OCI-M1 (cell line): ENCODE measurements at regions not wholly inside any gene's neighbourhood (a gene's known extent, or its start where the extent isn't known, plus 50 kb on each side); places are given as distances from the start of the nearest gene placed in this dataset.

Experiments used
- DNase-seq: peaks from one replicate; lab custom pipeline; 2025; lab: John Stamatoyannopoulos, UW

- DNase-seq = no peak
These were observed 128.4 kb upstream of the RAB11FIP2 start for GRCh38 chr10:118175148-118175547.

GRCh38 chr10:118173296-118173695 lies 126.6 kb upstream of the RAB11FIP2 start:
- no peak for DNase-seq

GRCh38 chr10:118171861-118172260 lies 125.1 kb upstream of the RAB11FIP2 start:
- no peak for DNase-seq

DNA sequence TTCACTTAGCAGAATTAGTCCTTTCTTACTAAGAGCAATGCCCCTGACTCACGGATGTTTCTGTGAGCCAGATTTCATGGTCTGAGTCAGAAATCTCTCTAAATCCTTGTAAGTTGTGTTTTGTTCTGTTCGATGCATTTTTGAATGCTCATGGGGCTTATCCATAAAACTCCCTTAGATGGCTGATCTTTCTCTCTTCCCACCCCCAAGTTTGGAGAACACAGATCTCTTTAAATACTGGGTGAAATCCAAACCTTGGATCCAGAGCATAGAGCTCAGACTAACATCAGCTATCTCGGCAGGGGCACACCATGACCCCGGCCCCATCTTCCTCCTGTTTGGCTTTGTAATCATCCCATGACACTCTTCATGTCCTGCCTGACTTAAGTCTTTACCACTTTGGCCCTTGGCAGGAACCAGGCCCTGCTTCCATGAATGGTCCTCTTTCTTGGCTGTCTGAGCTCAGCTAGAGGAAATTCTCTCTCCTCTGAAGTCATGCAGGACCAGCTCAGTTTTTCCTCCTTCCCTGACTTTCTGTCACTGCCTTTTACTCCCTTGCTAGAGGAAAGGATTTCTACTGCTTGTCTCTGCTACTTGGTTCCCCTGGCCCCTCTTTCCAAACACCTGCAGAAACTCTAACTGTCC lies 120.4 kb upstream of the RAB11FIP2 start:
- DNase-seq = no peak

DNA sequence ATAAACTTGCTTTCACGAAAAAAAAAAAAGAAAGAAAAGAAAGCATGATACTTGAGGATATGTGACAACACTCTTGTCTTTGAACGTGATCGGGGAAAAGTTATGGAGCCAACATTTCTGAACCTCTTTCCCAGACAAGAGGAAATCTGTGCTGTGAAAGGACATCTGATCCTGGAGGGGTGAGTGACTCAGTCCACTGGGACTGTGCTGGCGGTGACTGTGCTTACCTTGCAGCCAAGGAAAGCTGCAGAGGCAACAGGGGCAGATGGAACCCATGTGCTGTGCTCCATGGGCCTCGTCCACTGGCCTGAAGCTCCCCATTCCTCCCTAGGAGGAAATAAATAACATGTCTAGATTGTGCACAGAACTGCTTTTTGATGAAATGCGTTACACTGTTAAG lies 116.5 kb upstream of the RAB11FIP2 start:
- no peak for DNase-seq

DNA sequence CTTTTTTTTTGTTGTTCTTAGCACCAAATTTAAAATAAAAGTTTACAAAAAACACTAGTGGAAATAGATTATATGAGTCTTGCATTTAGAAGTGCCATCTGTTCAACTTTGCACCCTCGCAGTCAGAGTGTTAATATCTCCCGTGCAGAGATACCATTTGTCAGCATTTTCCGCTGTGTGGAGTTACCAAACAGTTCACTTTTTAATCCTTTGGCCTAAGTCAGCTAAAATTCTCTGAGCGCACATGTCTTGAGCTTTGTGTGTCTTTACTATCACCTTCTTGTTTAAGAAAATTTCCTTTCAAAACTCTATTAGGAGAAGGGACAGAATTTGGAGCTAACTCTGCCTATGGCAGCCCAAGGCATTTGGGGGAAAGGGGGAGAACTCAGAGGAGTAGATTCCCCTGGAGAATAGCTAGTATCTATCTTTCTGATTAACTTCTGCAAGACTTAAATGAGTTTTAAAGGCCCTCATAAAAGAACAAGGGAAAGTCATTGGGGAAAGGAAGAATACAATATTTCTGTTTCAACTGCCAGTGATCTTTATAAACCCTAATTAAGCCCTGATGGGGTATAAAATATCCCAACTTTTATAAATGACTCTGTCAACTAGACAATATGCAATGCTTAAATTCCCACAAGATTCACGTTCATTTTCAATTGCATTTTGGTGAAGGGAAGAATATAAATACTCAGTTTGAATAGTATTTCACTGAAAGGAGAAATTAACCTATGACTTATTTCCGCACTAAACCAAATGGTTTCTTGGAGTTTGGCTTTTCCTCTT lies 114.9 kb upstream of the RAB11FIP2 start:
- DNase-seq = no peak

DNA sequence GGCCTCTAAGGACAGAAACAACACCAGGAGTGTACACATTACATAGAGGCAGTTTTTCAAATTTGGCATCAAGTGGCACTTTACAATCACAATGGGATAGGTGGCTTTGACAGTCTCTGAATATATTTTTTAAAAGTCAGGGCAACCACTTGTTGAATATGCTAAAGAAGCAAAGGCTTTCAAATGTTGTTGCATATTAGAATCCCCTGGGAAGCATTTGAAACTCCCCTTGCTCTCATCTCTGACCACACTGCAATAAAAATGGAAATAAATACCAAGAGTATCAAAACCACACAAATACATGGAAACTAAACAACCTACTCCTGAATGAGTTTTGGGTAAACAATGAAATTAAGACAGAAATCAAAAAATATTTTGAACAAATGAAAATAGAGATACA lies 106.5 kb upstream of the RAB11FIP2 start:
- DNase-seq = no peak

DNA sequence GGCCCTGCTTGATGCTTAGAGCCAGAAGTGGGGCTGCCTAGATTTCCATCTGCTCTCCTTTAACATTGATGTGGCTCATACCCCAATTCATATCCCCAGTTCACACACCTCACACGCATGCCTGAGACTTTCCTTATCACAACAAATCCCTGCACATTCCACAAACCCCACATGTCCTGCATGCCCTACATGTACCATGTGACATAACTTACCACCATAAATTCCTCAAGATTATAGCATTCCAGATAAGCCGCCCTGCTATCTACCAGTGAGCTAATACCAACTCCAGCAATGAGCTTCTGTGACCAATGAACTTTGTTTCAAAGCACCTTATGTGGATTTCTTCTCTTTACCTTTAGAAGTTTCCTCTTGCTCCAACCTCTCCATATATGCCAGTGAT lies 104.7 kb upstream of the RAB11FIP2 start:
- no peak for DNase-seq

DNA sequence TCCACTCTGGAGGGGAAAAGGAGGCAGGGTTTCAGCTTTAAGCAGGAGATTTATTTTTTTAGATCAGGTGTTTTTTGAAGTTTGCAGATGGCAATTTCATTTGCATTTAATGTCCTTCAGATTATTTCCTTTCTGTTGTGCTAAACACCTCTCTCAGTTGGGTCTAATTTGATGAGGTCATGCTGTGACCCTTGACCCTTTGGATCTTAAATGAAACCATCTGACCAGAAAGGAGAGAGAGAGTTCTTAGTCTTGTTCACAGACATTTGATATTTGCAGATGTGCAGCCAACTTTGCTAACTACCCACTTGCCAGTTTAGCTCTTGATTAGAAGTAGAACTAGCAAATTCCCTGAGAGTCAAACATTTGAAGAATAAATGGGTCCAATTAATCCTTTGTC lies 101.5 kb upstream of the RAB11FIP2 start:
- no peak for DNase-seq

GRCh38 chr10:118145256-118145655 lies 98.5 kb upstream of the RAB11FIP2 start:
- no peak for DNase-seq

DNA sequence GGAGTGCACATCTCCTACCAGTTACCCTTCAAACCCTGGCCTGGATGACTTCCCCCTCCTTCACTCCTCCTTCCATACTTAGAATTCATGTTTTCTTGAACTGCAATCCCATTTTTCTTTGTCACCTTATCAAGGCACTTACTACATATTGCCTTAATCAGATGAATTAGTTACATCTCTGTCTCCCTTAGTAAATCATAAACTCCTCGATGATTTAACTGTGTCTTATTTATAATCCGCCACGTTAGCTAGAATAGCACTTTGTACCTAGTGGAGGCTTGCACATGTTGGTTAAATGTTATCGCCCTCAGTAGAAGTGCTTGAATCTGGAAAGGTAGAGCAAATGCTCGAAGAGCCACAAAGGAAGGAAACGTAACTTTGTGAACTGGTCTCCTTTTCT lies 94.7 kb upstream of the RAB11FIP2 start:
- DNase-seq = no peak

GRCh38 chr10:118139321-118139720 lies 92.6 kb upstream of the RAB11FIP2 start:
- DNase-seq = no peak

- no peak for DNase-seq
These were observed 81.9 kb upstream of the RAB11FIP2 start for GRCh38 chr10:118128675-118129074.

- DNase-seq = no peak
These were observed 72.0 kb upstream of the RAB11FIP2 start for GRCh38 chr10:118118716-118119115.

DNA sequence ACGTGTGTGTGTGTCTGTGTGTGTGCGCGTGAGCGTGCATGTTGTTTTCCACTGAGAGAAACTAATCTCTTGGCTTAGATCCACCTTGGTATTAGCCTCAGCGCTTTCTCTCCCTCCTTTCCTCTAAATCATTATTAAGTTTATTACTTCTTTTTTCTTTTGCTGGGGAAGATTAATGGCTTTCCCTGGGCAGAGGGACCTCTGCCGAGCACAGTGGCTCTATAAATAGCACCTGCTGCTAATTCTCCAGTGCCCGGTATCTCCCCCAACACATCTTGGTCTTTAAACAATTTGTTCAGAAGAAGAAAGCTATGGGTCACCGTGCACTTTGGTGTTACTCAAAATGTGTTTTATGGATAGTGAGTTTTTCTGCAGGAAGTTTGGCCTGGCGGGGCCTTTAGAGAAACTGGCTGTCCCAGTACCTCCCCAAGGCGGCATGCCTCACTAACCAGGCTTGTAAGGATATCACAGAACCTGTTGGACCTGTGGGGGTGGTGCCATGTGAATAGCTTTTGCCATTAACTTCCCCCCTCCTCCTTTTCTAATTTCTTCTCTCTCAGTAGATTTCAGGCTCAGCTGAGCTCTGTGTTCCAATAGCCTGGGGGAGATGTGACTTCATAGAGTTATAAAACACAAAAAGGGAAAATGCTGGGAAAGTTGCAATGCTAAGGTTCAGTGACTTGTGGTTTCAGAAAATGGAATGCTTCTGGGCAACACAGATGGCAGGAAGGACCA lies 70.1 kb upstream of the RAB11FIP2 start:
- DNase-seq = no peak

DNA sequence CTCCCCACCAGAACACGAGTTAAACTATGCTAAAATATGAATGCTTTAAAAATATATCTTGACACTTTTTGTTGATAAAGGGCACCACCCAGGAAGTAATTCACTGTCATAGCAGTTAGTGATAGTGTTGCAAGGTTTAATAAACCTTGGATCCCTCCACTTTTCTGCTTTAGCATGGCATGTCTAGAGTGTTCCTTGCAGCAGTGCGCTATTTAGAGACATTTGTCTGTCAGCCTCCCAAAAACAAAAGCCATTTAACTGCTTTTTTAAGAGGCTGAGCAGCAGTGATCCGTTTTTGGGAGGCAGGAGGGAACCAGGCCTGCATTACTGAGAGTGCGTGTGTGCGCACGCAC lies 69.6 kb upstream of the RAB11FIP2 start:
- no peak for DNase-seq

- no peak for DNase-seq
These were observed 69.0 kb upstream of the RAB11FIP2 start for GRCh38 chr10:118115701-118116100.

DNA sequence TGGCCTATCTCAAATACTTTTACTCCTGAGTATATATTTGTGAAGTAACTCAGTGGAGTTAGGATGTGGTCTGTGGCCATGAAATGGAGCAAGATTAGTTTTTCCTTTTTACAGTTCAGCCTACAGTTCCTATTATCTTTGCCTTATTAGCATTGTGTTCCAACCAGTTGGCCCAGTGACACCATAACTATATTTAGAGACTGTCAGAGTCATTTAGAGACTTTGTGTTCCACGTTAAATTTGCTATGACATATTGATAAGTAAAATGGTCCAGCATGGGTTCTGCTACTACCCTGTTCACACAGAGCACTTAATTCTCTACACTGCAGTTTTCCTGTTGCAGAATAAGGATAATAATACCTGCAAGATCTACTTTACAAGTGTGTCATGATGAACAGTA lies 68.3 kb upstream of the RAB11FIP2 start:
- DNase-seq = no peak

GRCh38 chr10:118112543-118113125 lies 65.9 kb upstream of the RAB11FIP2 start:
- no peak for DNase-seq

- DNase-seq = no peak
These were observed 64.0 kb upstream of the RAB11FIP2 start for GRCh38 chr10:118110750-118111149.

DNA sequence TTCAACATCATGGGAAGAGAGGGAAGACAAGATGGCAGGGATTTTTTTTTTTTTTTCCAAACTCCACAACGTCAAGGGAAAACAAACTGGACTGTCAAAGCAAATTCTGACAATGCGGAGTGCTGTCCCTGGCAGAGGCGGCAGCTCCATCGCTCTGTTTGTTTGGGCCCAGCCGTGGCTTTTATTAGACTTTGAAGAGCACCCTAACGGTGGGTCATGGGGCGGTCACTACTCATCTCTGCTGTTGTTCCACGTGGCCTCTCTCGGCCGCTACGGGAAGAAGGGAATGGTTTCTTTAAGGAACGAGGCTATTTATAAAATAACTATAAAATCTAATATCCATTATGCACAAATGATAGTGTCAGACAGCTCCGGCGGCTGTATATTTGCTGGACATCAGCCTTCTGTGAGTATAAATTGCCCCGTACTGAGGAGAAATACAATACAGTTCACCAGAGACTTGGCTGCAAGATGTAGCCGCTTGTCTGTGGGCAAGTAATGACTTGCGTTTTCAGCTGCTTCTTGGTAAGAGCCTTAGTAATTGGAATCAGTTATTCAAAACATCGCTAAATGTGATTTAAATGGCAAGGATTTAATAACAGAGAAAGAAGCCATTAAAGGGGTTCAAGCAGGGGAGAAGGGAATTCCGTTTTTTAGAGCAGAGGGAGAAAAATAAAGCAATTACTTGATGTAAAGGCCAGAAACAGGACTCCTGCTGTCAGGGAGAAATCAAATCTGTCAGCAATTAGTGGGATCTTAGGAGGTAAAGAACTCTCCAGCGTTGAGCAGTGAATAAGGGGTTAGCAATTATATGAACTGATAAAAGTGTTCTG lies 61.7 kb upstream of the RAB11FIP2 start:
- peak; percentile 7 for DNase-seq

DNA sequence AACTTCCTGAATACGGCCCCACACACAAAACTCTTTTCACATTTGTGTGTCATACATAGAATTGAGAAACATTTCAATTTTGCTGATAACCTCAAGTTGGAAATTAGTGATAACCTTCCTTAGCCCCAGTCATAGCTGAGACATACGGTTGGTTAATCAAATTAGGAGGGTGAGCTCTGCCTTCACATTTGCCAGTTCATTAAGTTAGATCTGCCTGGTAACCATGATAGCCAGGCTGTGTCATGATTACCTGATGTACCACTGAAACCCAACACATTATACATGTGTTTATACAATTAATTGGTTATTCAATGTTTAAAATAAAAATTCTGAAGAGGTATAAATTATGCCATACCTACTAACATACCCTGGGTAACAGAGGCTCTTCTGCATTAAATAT lies 60.8 kb upstream of the RAB11FIP2 start:
- no peak for DNase-seq
